HK-2 (cell line): ENCODE measurements at regions not wholly inside any gene's neighbourhood (a gene's known extent, or its start where the extent isn't known, plus 50 kb on each side); places are given as distances from the start of the nearest gene placed in this dataset.
A peak's percentile ranks its signal among the peaks of the same experiment; 100 is the strongest.

Experiments used
- DNase-seq: peaks from one replicate; pipeline ENCODE4 v3.0.0-alpha.2; 2018; ENCODE audit not compliant: unreplicated experiment

DNA sequence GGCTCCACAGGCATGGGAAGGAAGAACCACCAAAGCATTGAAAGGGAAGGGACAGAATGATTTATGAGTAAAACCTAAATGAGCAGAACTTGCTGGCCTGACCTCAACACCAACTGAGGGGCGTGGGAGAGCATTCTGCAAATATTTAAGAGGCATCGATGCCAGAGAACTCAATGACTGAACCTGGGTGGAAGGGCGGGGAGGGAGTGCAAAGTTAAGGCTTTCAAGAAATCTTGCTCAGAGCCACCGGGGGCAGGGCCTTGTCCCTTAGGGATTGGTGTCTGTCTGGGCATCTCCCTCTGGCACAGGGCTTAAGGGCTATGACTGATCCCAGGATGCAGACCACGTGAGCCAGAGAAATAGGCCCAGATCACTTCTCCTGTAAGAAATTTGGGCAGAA lies 137.1 kb downstream of the ADAMTS15 start:
- no peak for DNase-seq

GRCh38 chr11:130587658-130588057 lies 139.2 kb downstream of the ADAMTS15 start:
- no peak for DNase-seq

DNA sequence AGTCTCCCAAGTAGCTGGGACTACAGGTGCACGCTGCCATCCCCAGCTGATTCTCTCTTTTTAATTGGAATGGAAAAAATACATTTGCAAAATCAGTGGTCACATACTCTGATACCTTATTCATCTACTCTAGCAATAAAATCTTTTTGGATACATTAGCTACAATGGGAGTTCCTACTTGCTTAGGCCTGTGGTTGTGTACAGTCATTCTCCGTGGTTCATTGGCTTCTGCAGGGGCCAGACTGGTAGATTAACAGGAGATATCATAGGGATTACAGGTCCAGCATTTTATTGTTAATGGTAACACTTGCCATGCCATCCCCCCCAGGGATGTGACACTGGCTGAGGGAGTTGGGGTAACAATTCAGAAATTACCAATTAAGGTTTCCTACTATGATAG lies 140.0 kb downstream of the ADAMTS15 start:
- no peak for DNase-seq

DNA sequence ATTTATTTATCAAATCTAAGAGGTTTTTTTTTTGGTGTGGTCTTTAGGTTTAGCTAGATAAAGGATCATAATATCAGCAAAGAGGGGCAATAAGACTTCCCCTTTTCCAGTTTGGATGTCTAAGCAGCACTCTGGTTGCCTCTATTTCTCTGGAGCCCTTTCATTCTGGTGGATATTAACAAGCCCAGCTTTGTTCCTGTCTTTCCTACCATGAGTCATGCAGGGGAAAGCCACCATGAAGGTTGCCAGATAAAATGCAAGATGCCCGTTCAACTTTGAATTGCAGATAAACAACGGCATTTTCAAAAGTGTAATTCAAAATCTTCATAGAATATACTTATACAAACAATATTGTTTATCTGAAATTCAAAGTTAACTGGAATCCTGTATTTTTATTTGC lies 143.6 kb downstream of the ADAMTS15 start:
- DNase-seq = no peak

- no peak for DNase-seq
Measured at GRCh38 chr11:130593064-130593463, 144.6 kb downstream of the ADAMTS15 start.

DNA sequence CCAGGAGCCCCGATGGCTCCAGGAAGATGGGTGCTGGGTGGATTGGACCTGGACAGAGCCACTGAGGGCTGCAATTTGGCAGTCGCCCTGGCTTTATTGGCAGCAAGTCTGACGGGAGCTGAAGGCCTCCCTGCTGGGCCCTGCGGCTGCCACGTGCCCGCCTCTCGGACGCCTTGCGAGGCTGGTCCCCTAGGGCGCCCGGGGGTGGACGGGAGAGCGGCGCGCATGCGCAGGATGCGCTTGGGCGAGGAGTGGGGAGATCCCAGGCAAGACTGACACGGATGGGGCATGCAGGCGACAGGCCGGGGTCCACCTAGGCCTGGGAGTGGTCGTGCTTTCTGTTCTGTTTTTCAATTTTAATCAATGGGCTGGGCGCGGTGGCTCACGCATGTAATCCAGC lies 150.0 kb downstream of the ADAMTS15 start:
- no peak for DNase-seq

- DNase-seq = no peak
Measured at GRCh38 chr11:130599073-130599654, 150.7 kb downstream of the ADAMTS15 start.

- DNase-seq = no peak
Measured at GRCh38 chr11:130600139-130600538, 151.7 kb downstream of the ADAMTS15 start.

DNA sequence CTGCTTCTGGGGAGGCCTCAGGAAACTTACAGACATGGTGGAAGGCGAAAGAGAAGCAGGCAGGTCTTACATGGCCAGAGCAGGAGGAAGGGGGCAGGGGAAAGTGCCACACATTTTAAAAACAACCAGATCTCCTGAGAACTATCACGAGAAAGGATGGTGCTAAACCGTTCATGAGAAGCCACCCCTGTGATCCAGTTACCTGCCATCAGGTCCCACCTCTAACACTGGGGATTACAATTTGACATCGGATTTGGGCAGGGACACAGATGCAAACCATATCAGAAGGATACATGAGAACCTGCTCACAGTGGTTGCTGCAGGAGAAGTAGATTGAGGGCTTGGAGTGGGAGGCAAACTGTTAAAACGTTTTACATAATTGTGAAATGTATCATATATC lies 152.2 kb downstream of the ADAMTS15 start:
- no peak for DNase-seq

GRCh38 chr11:130601141-130601540 lies 152.7 kb downstream of the ADAMTS15 start:
- no peak for DNase-seq

DNA sequence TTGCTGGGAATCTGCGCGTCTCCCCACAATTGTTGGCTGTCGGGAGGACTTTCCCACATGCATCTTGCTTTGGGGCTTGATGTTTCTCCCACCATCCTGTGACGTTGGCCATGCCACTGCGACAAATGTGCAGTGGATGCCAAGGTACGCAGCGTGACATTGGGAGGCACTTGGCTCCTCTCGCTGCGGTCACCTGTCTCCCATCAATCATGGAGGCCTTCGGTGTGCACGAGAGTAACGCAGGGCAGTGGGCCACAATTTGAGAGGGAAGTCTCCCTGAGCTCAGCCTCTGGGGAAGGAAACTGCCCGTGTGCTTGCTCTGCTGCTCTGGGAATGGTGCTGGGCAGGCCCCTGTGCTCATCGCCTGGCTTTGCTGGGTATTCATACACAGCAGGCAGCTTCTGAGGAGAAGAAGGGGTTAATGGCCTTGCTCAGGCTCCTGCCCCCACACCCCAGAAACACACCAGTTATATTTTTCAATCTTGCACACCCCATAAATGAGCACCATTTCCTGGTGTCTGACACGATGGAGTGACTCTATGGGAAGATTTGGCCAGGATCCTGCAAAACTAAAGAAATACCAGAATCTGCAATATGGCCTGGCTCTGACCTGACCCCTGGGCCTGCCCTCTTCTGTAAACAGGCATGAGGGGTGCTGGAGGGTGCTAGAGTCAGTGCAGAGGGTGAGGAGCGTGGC lies 153.5 kb downstream of the ADAMTS15 start:
- DNase-seq = no peak

DNA sequence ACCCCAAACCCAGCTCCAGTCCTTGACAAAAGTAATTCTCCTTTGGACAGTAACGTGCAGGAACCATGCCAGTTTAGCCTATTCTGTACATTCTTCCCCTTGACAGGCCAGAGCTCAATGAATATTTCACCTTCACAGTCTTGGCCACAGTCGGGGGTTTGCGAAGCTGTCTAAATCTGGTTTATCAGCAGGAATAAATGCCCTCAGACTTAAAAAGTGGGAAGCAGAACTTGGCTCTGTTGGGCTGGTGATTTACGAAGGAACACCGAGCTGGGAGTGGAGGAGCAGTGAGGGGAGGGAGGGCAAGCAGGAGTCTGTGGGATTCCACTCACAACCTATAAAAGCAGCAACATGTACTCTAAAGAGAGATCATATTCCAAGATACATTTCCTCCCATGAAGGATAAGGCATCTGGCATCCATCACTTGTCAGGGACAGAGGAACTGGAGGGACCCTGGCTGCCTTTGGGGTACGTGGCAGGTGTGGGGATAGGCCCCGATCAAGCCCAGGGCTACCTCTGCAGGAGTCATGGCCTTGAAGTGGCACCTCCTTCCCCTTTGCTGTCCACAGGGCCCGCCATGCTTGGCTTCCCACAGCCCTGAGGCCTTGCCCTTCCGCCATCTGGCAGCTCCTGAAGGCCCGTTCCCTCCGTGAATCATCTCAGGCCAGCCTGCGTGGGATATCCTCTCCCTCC lies 154.3 kb downstream of the ADAMTS15 start:
- no peak for DNase-seq

DNA sequence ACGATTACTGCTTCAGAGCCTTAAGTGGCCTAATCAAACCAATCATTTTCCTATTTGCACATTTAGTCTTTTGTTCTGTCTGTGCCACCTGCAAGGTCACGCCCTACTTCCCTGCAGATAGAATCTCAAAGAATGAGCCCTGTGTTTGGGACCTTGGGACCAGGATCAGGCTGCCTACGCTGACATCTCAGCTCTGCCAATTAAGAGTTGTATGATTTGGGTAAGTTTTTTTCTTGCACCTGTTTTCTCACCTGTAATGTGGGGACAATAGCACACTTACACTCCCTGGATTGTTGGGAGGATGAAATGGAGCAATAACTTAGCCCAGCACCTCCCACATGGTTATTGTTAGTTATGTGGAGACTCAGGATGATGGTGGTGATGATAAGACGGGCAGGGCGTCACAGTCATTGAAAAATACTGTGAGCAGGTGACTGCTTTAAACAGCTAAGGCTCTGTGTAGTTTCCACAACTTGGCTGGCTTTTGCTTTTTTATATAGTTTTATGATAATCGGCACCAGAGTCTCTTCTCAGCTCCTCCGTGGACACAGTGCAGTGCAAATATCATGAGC lies 155.0 kb downstream of the ADAMTS15 start:
- DNase-seq = no peak

DNA sequence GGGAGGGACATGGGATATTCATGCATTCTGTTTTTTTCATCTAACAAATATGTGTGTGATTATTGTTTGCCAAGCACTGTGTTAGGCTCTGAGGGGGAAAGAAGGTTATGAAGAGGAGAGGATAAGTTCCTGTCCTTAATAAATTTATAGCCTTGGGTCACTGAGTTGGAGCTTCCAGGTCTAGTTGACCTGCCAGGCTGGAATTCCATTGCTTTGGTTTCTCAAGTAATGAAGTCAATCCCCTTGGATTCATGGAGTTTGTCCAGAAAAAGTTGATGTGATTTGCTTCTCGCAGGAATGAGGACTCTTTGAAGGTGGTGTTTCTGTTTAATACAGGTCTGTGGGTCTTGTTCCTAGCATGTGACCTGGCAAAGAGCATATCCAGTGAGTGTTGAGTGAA lies 156.2 kb downstream of the ADAMTS15 start:
- no peak for DNase-seq

GRCh38 chr11:130606178-130606577 lies 157.7 kb downstream of the ADAMTS15 start:
- no peak for DNase-seq

DNA sequence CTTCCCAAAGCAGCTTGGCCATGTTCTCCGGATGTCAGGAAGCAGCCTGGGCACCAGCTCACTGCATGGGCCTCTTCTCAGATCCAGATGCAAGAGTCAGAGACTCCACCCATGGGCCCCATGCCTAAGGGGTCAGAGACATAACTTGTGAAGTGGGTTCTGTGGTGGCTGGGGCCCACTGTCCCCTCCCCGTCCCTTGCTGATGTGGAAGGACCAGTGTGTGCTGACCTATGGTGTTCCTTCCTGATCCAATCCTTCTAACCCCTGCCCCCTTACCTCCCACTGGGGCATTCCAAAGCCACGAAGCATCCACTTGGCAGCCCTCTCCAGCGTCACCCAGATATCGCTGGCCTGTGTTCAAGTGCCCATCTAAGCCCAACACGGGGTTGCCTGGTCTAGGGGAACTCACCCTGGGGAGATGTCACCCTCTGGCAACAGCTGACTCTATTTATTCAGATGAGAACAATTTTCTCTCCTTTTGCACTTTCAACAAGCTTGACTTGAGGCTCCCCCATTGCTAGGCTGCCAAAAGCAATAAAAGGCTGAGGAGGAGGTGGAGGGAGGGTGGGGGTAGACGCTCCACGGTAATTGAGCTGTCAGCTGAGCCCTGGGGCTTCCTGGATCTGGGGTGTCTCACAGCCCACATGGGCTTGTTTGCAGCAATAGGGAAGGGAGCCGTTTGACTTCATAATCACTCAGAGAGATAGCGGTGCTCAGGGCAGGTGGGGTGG lies 158.5 kb downstream of the ADAMTS15 start:
- no peak for DNase-seq

DNA sequence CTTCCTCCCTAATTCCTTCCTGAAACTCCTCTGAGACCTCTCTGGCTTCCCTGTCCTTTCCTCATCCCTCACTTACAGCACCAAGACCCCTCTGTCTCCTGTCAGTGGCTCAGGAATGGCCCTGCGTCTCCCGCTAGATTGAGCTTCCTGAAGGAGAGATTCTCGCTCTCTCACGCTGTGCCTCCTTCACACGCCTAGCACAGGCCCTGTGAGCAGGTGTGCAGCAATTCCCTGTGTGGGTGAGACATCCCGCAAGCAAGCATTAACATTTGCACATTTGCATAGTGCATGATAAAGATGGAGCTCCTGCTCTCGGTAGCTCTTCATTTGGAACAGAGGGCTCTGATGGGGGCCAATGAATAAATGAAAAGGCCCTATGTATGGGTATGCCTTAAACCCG lies 159.8 kb downstream of the ADAMTS15 start:
- DNase-seq = no peak

DNA sequence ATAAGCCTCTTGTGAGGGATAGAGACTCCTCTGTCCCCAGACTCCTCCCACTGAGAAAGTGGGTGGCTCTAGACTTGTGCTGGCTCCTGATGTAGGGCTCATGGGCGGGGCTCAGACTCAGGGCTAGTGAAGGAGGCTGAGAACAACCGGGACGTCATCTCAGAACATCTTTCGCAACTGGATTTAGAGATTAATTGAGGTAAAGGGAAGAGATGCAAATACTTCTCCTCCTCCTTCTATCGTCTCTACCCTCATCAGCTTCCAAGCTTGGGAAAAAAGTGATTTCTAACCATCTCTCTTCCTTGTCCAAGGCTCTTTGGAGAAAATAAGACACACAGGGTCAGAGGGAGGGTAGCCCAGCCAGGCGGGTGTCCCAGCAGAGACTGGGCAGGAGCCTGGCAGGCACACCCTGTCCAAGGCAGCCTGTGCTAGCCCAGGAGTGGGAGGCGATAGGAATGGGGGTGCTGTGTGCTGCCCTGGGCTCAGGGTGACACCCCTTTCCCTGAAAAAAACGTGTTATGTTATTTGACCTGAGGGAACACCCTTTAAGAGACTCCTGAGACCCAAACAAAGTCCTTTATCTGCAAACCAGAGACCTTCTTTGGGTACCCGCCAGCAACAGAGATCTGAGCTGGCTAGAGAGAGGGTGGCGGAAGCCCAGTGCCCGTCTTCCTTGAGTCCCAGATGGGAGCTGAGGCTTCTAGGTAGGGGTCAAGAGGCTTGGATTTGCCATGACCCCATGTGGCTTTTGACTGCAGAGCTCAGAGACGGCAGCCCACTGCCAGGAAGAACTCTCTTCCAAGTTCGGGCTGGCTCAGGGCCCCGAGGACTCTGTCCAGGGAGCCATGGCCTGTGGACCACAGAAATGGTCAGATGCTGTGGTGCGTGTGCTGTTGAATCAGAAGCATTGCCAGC lies 160.9 kb downstream of the ADAMTS15 start:
- no peak for DNase-seq

GRCh38 chr11:130611791-130612251 lies 163.4 kb downstream of the ADAMTS15 start:
- peak; percentile 37 for DNase-seq

DNA sequence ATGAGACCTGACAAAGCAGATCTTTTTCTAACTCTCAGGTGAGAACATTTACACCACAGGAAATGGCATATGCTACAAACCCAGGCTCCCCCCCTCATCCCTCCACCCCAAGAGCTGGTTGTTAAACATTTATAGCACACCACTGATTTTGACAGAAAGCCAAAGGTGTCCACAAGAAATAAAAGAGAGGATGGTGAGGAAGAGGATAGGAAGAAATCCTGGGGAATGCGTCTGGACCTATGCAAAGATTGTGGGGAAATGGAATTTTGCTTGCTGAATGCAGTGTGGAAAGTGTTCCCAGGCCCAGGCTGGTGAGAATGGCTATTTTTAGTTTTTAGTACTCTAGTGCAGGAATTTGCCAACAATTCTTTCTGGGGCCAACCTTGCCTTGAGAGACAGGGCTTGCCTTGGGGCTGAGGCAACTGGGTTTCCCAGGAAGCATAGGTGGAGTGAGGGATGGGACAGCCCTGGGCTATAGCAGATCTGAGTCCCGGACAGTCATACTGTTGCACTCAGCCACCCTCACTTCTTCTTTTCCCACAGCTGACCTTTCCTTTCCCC lies 163.9 kb downstream of the ADAMTS15 start:
- peak; percentile 36 for DNase-seq

DNA sequence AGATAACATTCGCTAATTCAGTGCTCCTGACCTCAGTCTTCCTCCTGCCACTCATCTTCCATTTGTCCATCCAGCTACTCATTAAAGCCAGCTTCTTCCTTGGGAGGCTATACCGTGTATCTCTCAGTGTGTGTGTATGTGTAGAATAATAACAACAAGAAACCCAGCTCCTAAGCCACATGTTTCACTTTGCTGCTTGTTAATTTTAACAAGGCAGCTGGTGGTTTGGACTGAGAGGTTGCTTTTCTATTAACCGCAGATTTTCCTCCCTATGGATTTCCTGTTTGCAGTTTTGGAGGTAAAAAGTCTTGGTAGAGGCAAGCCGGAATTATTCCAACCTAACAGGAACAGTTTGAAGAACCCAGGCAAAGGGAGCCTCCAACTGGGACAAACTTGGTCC lies 165.0 kb downstream of the ADAMTS15 start:
- no peak for DNase-seq
